HG02623 (cell line): ENCODE measurements at regions not wholly inside any gene's neighbourhood (a gene's known extent, or its start where the extent isn't known, plus 50 kb on each side); places are given as distances from the start of the nearest gene placed in this dataset.
"Not testable (repeated sequence)": the region's sequence is repeated elsewhere in the genome, so short reads cannot be mapped to it uniquely, and the experiment has no call there.

Experiments
- ATAC-seq: cut with Tn5 transposase; IDR thresholded peaks from one replicate; pipeline ENCODE4 v1.9.1; 2021; ENCODE audit warnings: moderate library complexity; ENCODE audit not compliant: unreplicated experiment

DNA sequence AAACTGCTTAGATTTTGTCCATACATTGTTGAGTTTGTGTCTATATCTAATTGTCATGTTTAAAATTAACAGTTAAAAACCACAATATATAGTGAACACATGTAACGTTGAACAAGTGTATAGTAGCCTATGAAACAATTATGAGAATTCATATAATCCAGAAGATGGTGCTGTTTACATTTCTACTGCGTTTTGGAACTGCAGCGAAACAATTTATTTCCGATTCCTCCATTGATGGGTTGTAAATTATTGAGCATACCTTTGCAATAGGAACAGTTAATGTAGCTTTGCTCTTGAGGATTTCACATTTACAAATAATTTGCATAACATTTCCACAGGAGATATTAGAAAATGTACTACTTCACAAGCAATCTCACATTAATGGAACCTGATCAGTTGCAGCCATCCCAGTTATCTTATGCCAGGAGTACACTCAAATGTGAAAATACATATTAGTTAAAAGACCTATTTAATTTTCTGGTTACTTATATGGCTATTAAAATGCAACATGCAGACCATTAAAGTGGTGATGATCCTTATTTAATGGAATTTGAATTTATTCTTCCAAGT, 411.8 kb downstream of the CDH10 start:
- ATAC-seq, result no peak

DNA sequence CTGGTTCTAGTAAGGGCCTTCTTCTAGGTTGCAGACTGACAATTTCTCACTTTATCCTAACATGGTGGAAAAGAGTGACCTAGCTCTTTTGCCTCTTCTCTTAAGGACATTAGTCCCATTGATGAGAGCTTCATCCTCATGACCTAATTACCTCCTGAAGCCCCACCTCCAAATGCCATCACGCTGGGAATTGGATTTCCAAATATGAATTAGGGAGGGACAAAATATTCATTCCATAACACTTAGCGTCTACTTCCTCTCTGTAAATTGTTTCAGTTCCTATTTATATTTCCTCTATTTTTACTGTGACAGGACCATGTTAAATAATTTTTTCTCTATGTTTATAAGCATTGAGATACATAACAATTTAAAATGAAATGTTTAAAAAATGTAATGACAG, 408.8 kb downstream of the CDH10 start:
- ATAC-seq, result no peak

- ATAC-seq, result no peak
These were observed 399.0 kb downstream of the CDH10 start for GRCh38 chr5:24245821-24246220.

DNA sequence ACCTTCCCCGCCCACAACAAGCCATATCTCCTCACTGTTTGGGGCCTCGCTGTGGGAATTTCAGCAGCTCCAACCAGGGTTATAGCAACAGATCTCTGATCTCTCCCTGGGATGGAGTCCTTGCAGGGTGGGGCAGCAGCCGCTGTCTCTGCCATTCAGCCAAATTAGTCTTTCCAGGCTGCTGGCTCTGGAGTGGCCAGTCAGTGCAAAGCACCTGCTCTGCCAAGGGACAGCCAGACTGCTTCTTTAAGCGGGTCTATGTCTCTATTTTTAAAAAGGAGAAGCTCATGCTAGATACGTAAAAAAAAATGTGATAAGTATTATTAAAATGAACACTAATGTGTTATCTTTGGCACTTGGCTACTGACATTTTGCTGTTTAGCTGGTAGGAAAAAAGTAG, 380.2 kb downstream of the CDH10 start:
- ATAC-seq, result no peak

GRCh38 chr5:24265306-24265705, 379.5 kb downstream of the CDH10 start:
- ATAC-seq, result no peak

- ATAC-seq, result no peak
These were observed 376.2 kb downstream of the CDH10 start for GRCh38 chr5:24268482-24269056.

GRCh38 chr5:24271702-24272118, 373.1 kb downstream of the CDH10 start:
- ATAC-seq, result not testable (repeated sequence)

- ATAC-seq, result no peak
These were observed 372.0 kb downstream of the CDH10 start for GRCh38 chr5:24272741-24273140.

DNA sequence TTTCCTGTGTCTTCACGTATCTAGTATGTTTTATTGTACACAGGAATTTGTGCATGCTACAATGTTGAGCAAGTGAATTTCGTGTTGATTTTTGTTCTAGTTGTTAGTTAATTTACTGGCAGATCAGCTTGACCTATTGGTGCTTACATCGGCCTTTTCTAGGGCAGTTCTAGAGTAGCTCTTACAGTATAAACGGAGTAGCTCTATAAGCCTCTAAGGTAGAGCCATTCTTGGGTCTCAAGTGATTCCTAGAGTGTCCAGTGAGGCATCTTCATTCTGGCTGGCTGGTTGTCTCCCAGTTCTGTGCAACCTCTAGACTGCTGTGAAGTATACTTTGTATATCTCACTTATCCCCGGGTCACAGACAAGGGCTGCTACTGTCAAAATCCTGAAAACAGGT, 364.6 kb downstream of the CDH10 start:
- ATAC-seq, result no peak

- no peak for ATAC-seq
These were observed 363.0 kb downstream of the CDH10 start for GRCh38 chr5:24281818-24282217.

DNA sequence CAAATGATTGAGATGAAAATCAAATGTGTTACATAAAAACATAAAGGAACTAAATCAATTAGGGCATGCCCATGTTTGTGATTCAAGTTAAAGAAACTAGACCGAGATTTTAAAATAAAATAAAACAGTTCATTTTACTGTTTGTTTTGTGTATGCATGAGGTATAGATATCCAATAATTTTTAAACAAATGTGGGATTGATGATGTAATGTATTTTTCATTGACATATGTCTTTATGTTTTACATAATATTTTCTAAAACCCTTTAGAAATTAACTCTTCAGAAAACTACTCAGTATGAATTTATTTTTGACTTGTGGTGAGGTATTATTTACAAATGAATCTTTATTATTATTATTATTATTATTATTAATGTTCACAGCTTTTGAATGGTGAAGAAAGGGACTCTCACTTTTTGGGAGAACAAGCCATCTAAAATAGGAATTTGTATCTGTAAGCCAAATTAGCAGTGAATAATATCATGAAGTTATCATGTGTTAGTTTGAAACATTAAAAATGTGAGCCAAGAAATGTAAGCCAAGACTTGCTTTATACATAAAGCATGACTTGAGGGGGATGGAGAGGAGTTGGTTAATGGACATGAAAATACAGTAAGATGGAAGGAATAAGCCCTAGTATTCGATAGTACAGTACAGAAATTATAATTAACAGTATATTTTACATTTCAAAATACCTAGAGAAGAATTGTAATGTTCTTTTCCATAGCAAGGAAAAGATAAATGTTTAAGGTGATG, 355.0 kb downstream of the CDH10 start:
- no peak for ATAC-seq

- no peak for ATAC-seq
These were observed 354.2 kb downstream of the CDH10 start for GRCh38 chr5:24290536-24290935.

DNA sequence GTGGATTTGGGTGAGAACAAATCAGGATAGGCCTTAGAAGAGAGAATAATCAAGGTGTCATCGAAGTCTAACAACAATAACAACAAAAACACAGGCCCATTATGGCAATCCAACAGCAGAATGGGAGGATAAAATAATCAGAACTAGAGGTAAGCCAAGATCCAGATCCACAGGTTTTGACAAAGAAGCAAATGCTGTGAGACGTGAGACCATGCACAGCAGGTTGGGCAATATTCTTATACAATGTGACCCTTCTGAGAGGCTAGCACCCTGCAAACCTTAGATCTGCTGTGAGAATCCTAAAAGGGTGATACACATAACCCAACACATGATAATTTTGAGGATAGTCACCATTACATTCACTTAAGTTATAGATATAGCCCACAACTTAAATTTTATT, 352.9 kb downstream of the CDH10 start:
- ATAC-seq, result no peak

- ATAC-seq, result peak; percentile 89
These were observed 350.4 kb downstream of the CDH10 start for GRCh38 chr5:24294333-24294732.

GRCh38 chr5:24314106-24314505, 330.7 kb downstream of the CDH10 start:
- ATAC-seq, result no peak

- ATAC-seq, result no peak
These were observed 324.1 kb downstream of the CDH10 start for GRCh38 chr5:24320643-24321042.

DNA sequence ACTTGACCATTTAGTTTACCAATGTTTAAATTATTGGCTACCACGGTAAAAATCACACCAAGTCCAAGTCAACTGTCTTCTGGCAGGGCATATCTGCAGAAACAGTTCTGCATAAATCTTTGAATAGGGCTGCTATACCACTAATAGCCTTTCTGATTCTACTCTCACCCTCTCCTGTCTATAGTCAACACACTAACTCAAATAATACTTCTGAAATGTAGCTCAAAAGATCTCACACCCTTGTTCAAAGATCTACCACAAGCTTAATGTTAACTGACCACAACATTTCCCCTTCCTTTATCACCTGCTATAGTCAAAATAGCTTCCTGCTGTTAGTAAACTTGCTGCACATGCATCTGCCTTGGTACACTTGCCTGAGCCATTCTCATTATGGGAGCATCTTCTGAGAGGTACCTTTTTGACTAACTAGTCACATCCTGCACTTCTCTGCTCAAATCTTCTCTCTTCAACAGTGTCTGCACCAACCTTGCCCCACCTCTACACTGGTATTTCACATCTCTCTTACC, 319.4 kb downstream of the CDH10 start:
- ATAC-seq, result no peak

GRCh38 chr5:24331531-24331930, 313.2 kb downstream of the CDH10 start:
- no peak for ATAC-seq

GRCh38 chr5:24347158-24347557, 297.6 kb downstream of the CDH10 start:
- ATAC-seq, result no peak

DNA sequence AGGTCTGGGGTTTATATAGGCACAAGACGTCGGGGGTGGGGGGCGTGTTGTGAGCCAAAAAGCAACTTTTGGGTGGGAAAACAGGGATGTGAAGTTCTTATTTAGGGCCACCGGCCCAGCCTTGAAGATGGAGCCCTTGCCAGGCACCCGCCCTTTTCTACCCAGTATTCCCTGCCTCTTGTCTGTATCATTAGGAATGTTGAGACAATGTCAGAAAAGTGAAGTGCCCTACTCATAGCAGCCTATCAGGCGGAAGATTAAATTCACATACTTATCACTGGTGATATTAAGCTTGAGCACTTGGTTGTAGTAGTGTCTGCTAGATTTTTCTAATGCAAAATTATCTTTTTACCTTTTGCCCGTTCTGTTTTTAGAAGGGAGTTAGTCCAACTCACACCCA, 293.5 kb downstream of the CDH10 start:
- no peak for ATAC-seq

DNA sequence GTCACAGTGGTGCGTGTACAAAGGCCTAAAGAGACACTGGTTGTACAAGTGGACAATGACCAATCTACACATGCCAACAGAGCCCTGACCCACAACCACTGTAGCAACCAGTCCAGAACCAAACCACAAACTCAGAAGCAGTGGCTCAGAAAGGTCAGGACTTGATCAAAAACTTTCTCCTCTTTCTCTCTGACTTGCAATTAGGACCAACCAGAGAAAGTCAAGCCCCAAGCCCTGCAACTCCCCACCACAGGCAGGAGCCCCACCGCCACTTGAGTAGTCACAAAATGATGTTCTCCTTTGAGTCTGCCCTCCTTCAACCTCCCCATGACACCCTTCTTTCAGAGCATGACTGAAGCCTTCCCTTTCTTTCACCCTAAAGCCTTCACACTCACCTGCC, 291.8 kb downstream of the CDH10 start:
- ATAC-seq, result no peak

DNA sequence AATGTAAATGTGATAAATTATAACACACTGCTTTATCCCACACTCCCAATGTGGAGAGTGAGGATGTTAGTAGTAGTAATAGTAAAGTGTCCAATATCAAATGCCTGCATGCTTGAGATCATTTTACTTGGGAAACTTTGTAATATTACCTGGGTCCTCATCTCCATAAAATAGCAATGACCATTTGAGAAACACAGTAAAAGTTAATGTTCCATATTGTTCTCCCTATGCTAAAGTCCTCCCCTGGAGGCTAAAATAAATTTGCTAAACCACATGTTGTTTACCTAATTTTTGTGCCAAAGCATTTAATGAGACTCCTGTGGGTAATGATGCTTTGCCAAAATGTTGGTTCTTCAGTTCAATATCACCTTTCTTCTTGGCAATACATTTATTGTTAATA, 291.2 kb downstream of the CDH10 start:
- ATAC-seq, result no peak
